ENCODE measurements at regions not wholly inside any gene's neighbourhood (a gene's known extent, or its start where the extent isn't known, plus 50 kb on each side); places are given as distances from the start of the nearest gene placed in this dataset.

DNA sequence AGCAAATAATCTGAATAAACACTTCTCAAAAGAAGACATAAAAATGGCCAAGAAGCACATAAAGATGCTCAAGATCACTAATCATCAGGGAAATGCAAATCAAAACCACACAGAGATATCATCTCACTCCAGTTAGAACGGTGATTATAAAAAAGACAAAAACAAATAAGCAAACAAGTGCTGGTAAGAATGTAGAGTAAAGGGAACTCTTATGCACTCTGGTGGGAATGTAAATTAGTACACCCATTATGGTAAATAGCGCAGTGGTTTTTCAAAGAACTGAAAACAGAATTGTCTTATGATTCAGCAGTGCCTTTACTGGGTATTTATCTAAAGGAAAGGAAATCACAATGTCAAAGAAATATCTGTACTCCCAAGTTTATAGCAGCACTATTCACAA is 343.2 kb downstream of the HAPSTR1 start:
- Histone ChIP-seq H3K27me3 (ENCODE audit: control insufficient read depth in 3 of 3, insufficient read depth in 3 of 3, low read length in 2 of 3) (no peaks in the 10 kb centered on the region), H3K9me3 (ENCODE audit: control insufficient read depth in 4 of 4, insufficient read depth in 3 of 4, low read length in 3 of 4) (peaks cover 0 to 9% (median 0%) of the 10 kb centered on the region in 4 donors), H3K36me3 (ENCODE audit: control insufficient read depth in 4 of 4, insufficient read depth in 4 of 4, low read length in 4 of 4) (no peaks in the 10 kb centered on the region), H3K27ac (ENCODE audit: low read depth in 1 of 2, low read length in 1 of 2) (no peak overlapping the region), H3K4me1 (ENCODE audit: control insufficient read depth in 5 of 5, insufficient read depth in 5 of 5, low read length in 5 of 5) (peaks cover 0 to 3% (median 0%) of the 10 kb centered on the region in 5 donors), H3K9ac (ENCODE audit: insufficient read depth in 1 of 2, low read length in 2 of 2) (no peak overlapping the region), H3K4me3 (no peak overlapping the region)
- 70 to 78% methylated on average over 2 of the region's 2 CpGs for WGBS, 2 donors
- DNase-seq (no peak), ATAC-seq (ENCODE audit: insufficient read depth, low FRiP score) (no peak)
- TF ChIP-seq, protein P1, sequence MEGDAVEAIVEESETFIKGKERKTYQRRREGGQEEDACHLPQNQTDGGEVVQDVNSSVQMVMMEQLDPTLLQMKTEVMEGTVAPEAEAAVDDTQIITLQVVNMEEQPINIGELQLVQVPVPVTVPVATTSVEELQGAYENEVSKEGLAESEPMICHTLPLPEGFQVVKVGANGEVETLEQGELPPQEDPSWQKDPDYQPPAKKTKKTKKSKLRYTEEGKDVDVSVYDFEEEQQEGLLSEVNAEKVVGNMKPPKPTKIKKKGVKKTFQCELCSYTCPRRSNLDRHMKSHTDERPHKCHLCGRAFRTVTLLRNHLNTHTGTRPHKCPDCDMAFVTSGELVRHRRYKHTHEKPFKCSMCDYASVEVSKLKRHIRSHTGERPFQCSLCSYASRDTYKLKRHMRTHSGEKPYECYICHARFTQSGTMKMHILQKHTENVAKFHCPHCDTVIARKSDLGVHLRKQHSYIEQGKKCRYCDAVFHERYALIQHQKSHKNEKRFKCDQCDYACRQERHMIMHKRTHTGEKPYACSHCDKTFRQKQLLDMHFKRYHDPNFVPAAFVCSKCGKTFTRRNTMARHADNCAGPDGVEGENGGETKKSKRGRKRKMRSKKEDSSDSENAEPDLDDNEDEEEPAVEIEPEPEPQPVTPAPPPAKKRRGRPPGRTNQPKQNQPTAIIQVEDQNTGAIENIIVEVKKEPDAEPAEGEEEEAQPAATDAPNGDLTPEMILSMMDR (IDR thresholded peaks at IDR 0.05; ENCODE audit: control extremely low read depth, extremely low read depth): no peak

DNA sequence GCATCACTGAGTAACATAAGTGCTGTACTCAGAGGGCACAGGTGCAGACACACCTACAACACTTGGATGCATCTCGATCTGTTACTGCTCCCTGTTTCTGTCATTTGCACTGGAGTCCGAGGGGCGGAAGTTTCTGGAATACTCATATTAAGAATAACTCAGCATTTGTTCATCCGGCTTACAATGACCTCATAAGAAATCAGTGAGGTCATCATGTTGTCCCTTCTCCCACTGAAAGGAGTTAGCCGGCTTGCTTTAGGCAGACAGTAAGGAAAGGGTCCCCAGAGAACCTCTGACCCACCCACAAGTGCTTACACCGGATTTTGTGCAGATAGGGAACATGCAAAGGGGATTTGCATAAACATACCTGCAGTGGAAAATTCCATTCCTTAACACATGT is 344.7 kb downstream of the HAPSTR1 start:
- DNase-seq (no peak), ATAC-seq (ENCODE audit: insufficient read depth, low FRiP score) (no peak)
- Histone ChIP-seq H3K4me1 (ENCODE audit: control insufficient read depth in 5 of 5, insufficient read depth in 5 of 5, low read length in 5 of 5) (no peaks in the 10 kb centered on the region), H3K4me3 (no peak overlapping the region), H3K36me3 (ENCODE audit: control insufficient read depth in 4 of 4, insufficient read depth in 4 of 4, low read length in 4 of 4) (no peaks in the 10 kb centered on the region), H3K9me3 (ENCODE audit: control insufficient read depth in 4 of 4, insufficient read depth in 3 of 4, low read length in 3 of 4) (peaks cover 0 to 9% (median 0%) of the 10 kb centered on the region in 4 donors), H3K27me3 (ENCODE audit: control insufficient read depth in 3 of 3, insufficient read depth in 3 of 3, low read length in 2 of 3) (no peaks in the 10 kb centered on the region), H3K27ac (ENCODE audit: low read depth in 1 of 2, low read length in 1 of 2) (no peak overlapping the region), H3K9ac (ENCODE audit: insufficient read depth in 1 of 2, low read length in 2 of 2) (no peak overlapping the region)
- TF ChIP-seq, protein P1 (IDR thresholded peaks at IDR 0.05; ENCODE audit: control extremely low read depth, extremely low read depth): no peak
- WGBS, 2 donors: 93% methylated on average over 6 of the region's 6 CpGs

DNA sequence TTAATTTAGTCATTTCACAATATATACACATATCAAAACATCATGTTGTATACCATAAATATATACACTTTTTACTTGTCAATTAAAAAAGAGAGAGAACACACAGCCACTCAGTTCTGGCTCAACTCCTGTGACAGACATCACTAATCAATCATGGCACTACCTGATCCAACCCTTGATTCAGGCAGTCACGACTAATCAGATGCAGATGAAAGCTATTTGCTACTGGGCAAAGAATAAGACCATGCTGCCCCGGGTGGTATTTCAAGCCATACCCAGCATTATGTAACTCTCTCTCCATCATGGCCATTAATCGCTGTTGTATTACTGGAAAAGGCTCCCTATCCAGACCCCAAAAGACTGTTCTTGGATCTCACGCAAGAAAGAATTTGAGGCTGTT is 345.7 kb downstream of the HAPSTR1 start:
- 92 to 94% methylated on average over 4 of the region's 4 CpGs for WGBS, 2 donors
- no peak for ATAC-seq (ENCODE audit: insufficient read depth, low FRiP score)
- H3K27me3 ChIP-seq (ENCODE audit: control insufficient read depth in 3 of 3, insufficient read depth in 3 of 3, low read length in 2 of 3): no peaks in the 10 kb centered on the region
- no peak overlapping the region for H3K4me3 ChIP-seq
- H3K27ac ChIP-seq (ENCODE audit: low read depth in 1 of 2, low read length in 1 of 2): no peak overlapping the region
- DNase-seq: peak in 1 of 3 donors; percentile 6
- TF ChIP-seq, protein P1 (IDR thresholded peaks at IDR 0.05; ENCODE audit: control extremely low read depth, extremely low read depth): no peak
- no peaks in the 10 kb centered on the region for H3K4me1 ChIP-seq (ENCODE audit: control insufficient read depth in 5 of 5, insufficient read depth in 5 of 5, low read length in 5 of 5)
- H3K9me3 ChIP-seq (ENCODE audit: control insufficient read depth in 4 of 4, insufficient read depth in 3 of 4, low read length in 3 of 4): peaks cover 0 to 9% (median 0%) of the 10 kb centered on the region in 4 donors
- no peaks in the 10 kb centered on the region for H3K36me3 ChIP-seq (ENCODE audit: control insufficient read depth in 4 of 4, insufficient read depth in 4 of 4, low read length in 4 of 4)
- H3K9ac ChIP-seq (ENCODE audit: insufficient read depth in 1 of 2, low read length in 2 of 2): no peak overlapping the region

DNA sequence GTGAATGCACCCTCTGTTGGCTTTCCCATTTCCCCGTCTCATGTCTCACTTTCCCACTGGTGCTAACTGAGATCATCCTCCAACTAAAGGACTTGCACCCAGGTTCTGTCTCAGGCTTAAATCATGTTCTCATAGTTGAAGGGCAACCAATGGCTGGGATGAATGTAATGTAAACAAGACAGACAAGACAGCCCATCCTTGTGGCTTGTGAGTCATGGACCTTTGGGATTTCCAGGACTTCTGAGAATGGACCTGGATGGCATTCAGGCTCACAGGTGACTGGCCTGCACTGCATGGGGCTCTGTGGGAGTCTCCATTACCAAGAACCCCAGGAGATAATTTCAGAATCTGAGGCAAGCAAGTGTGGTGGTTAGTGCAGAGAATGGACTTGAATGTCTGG is 347.5 kb downstream of the HAPSTR1 start:
- TF ChIP-seq, protein P1 (IDR thresholded peaks at IDR 0.05; ENCODE audit: control extremely low read depth, extremely low read depth): no peak
- Histone ChIP-seq H3K9ac (ENCODE audit: insufficient read depth in 1 of 2, low read length in 2 of 2) (no peak overlapping the region), H3K4me1 (ENCODE audit: control insufficient read depth in 5 of 5, insufficient read depth in 5 of 5, low read length in 5 of 5) (no peaks in the 10 kb centered on the region), H3K36me3 (ENCODE audit: control insufficient read depth in 4 of 4, insufficient read depth in 4 of 4, low read length in 4 of 4) (no peaks in the 10 kb centered on the region), H3K9me3 (ENCODE audit: control insufficient read depth in 4 of 4, insufficient read depth in 3 of 4, low read length in 3 of 4) (peaks cover 0 to 11% (median 0%) of the 10 kb centered on the region in 4 donors), H3K27ac (ENCODE audit: low read depth in 1 of 2, low read length in 1 of 2) (no peak overlapping the region), H3K27me3 (ENCODE audit: control insufficient read depth in 3 of 3, insufficient read depth in 3 of 3, low read length in 2 of 3) (no peaks in the 10 kb centered on the region), H3K4me3 (no peak overlapping the region)
- ATAC-seq (ENCODE audit: insufficient read depth, low FRiP score): no peak
- WGBS, 2 donors: 94 to 100% methylated on average over 1 of the region's 1 CpG
- DNase-seq: no peak
